H9 (cell line): ENCODE measurements at regions not wholly inside any gene's neighbourhood (a gene's known extent, or its start where the extent isn't known, plus 50 kb on each side); places are given as distances from the start of the nearest gene placed in this dataset.

Experiments
- DNase-seq: peaks from one replicate; pipeline ENCODE4 v3.0.0-alpha.2; 2017
- H2AFZ ChIP-seq: one replicate; pipeline ENCODE4 v1.6.1; 2013; ENCODE audit warnings: mild to moderate bottlenecking, low read length, control low read depth, moderate library complexity
- H2AK5ac ChIP-seq: 2 replicates; pipeline ENCODE4 v1.6.1; 2013; ENCODE audit warnings: low read length, control low read depth, mixed read lengths; ENCODE audit not compliant: insufficient read length
- H2BK120ac ChIP-seq: one replicate; pipeline ENCODE4 v1.6.1; 2013; ENCODE audit warnings: low read depth, mild to moderate bottlenecking, low read length, control low read depth, inconsistent platforms; ENCODE audit not compliant: poor library complexity, severe bottlenecking
- H2BK12ac ChIP-seq: 2 replicates; pipeline ENCODE4 v1.6.1; 2013; ENCODE audit warnings: low read length, control low read depth, mixed read lengths, low read depth; ENCODE audit not compliant: insufficient read length
- H2BK15ac ChIP-seq: 2 replicates; pipeline ENCODE4 v1.6.1; 2013; ENCODE audit warnings: low read depth, low read length, control low read depth
- H2BK20ac ChIP-seq: one replicate; pipeline ENCODE4 v1.6.1; 2013; ENCODE audit warnings: low read depth, mild to moderate bottlenecking, low read length, control low read depth, inconsistent platforms; ENCODE audit not compliant: poor library complexity, severe bottlenecking
- H2BK5ac ChIP-seq: 2 replicates; pipeline ENCODE4 v1.6.1; 2013; ENCODE audit warnings: low read length, control low read depth, mixed read lengths; ENCODE audit not compliant: insufficient read length
- H3K14ac ChIP-seq: 2 replicates; pipeline ENCODE4 v1.6.1; 2013; ENCODE audit warnings: low read length, control low read depth; ENCODE audit not compliant: insufficient read depth
- H3K18ac ChIP-seq: 2 replicates; pipeline ENCODE4 v1.6.1; 2013; ENCODE audit warnings: low read depth, mild to moderate bottlenecking, mixed read lengths, low read length, control low read depth; ENCODE audit not compliant: insufficient read length
- H3K23ac ChIP-seq: 2 replicates; pipeline ENCODE4 v1.6.1; 2013; ENCODE audit warnings: low read length, control low read depth, mixed read lengths, low read depth; ENCODE audit not compliant: insufficient read length
- H3K23me2 ChIP-seq: 2 replicates; pipeline ENCODE4 v1.6.1; 2013; ENCODE audit warnings: low read depth, mild to moderate bottlenecking, mixed read lengths, low read length, control low read depth; ENCODE audit not compliant: insufficient read length, poor library complexity, severe bottlenecking
- H3K27ac ChIP-seq: 2 replicates; pipeline ENCODE4 v1.5.1; 2013; ENCODE audit warnings: low read length, control low read depth, mixed read lengths, low read depth; ENCODE audit not compliant: insufficient read length
- H3K27me3 ChIP-seq: 2 replicates; pipeline ENCODE4 v1.6.1; 2013; ENCODE audit warnings: low read length, control low read depth, inconsistent platforms; ENCODE audit not compliant: insufficient read depth
- H3K4ac ChIP-seq: 2 replicates; pipeline ENCODE4 v1.6.1; 2013; ENCODE audit warnings: low read depth, mild to moderate bottlenecking, control low read depth, inconsistent platforms, low read length, moderate library complexity
- H3K4me1 ChIP-seq: 2 replicates; pipeline ENCODE4 v1.6.1; 2013; ENCODE audit warnings: low read length, control low read depth, inconsistent platforms; ENCODE audit not compliant: insufficient read depth
- H3K4me2 ChIP-seq: 2 replicates; pipeline ENCODE4 v1.6.1; 2013; ENCODE audit warnings: low read length, control low read depth, mixed read lengths; ENCODE audit not compliant: insufficient read length, insufficient read depth
- H3K56ac ChIP-seq: 2 replicates; pipeline ENCODE4 v1.6.1; 2013; ENCODE audit warnings: low read depth, mild to moderate bottlenecking, mixed read lengths, low read length, control low read depth; ENCODE audit not compliant: insufficient read length
- H3K79me1 ChIP-seq: 2 replicates; pipeline ENCODE4 v1.6.1; 2013; ENCODE audit warnings: low read depth, mild to moderate bottlenecking, moderate library complexity, low read length, control low read depth, inconsistent platforms; ENCODE audit not compliant: insufficient read depth, poor library complexity, severe bottlenecking
- H3K79me2 ChIP-seq: 2 replicates; pipeline ENCODE4 v1.6.1; 2013; ENCODE audit warnings: low read length, control low read depth, inconsistent platforms; ENCODE audit not compliant: insufficient read depth
- H3K9ac ChIP-seq: 2 replicates; pipeline ENCODE4 v1.6.1; 2013; ENCODE audit warnings: low read length, control low read depth, mixed read lengths; ENCODE audit not compliant: insufficient read length; ENCODE audit errors: extremely low read depth
- H3K9me3 ChIP-seq: one replicate; pipeline ENCODE4 v1.6.1; 2013; ENCODE audit warnings: low read depth, low read length, inconsistent platforms; ENCODE audit not compliant: control insufficient read depth
- H3T11ph ChIP-seq: one replicate; pipeline ENCODE4 v1.6.1; 2013; ENCODE audit warnings: mild to moderate bottlenecking, low read length, control low read depth, inconsistent platforms
- H4K20me1 ChIP-seq: one replicate; pipeline ENCODE4 v1.6.1; 2013; ENCODE audit not compliant: control insufficient read depth, insufficient read length, insufficient read depth
- H4K5ac ChIP-seq: 2 replicates; pipeline ENCODE4 v1.6.1; 2013; ENCODE audit warnings: low read depth, mild to moderate bottlenecking, mixed read lengths, low read length, control low read depth; ENCODE audit not compliant: insufficient read length
- H4K8ac ChIP-seq: replicated peaks from 2 replicates; pipeline ENCODE4 v1.6.1; 2013; ENCODE audit warnings: low read length, control low read depth, mixed read lengths, low read depth; ENCODE audit not compliant: insufficient read length
- H4K91ac ChIP-seq: 2 replicates; pipeline ENCODE4 v1.6.1; 2013; ENCODE audit warnings: low read depth, mild to moderate bottlenecking, moderate library complexity, mixed read lengths, low read length, control low read depth; ENCODE audit not compliant: insufficient read length
- H3K27ac Mint-ChIP-seq, 3 experiments: 2 replicates in 2 of 3; 3 replicates in 1 of 3; pipeline ENCODE4 v1.8.0; 2020 to 2021; ENCODE audit warnings: mixed read lengths in 3 of 3, mild to moderate bottlenecking in 1 of 3, moderate library complexity in 1 of 3
- H3K27me3 Mint-ChIP-seq: 2 replicates; pipeline ENCODE4 v1.8.0; 2021; ENCODE audit warnings: low read depth, mild to moderate bottlenecking, moderate library complexity, mixed read lengths
- H3K36me3 Mint-ChIP-seq, 3 experiments: 2 replicates in 2 of 3; 3 replicates in 1 of 3; pipeline ENCODE4 v1.8.0; 2020 to 2021; ENCODE audit warnings: low read depth in 3 of 3, mixed read lengths in 3 of 3; ENCODE audit not compliant: insufficient read depth in 1 of 3
- H3K4me1 Mint-ChIP-seq, 2 experiments: 2 replicates each; pipeline ENCODE4 v1.8.0; 2020; ENCODE audit warnings: mixed read lengths in 2 of 2
- H3K4me3 Mint-ChIP-seq, 2 experiments: 2 replicates in 1 of 2; 3 replicates in 1 of 2; pipeline ENCODE4 v1.8.0; 2020 to 2021; ENCODE audit warnings: mild to moderate bottlenecking in 2 of 2, mixed read lengths in 2 of 2, moderate library complexity in 1 of 2
- H3K9me3 Mint-ChIP-seq, 2 experiments: 2 replicates in 1 of 2; 3 replicates in 1 of 2; pipeline ENCODE4 v1.8.0; 2020; ENCODE audit warnings: mild to moderate bottlenecking in 2 of 2, mixed read lengths in 2 of 2, moderate library complexity in 1 of 2
- CTCF ChIP-seq: fragments of 200-600 bp; sonication (generic); conservative IDR thresholded peaks from 3 replicates; pipeline ENCODE4 v1.8.0; 2021; ENCODE audit warnings: antibody characterized with exemption, mild to moderate bottlenecking
- WGBS: extraction: QIAGEN DNeasy Blood & Tissue Kit; methylation state at CpG from one replicate; pipeline ENCODE4 v1.1.7; 2013; ENCODE audit warnings: missing lambda C conversion rate, low lambda C conversion rate, mixed read lengths; ENCODE audit not compliant: insufficient read length; ENCODE audit errors: extremely low coverage; 5-methylcytosine and 5-hydroxymethylcytosine counted together

- Mint-ChIP-seq H3K4me1 (no peaks in the 10 kb centered on the region), H3K9me3 (no peaks in the 10 kb centered on the region), H3K27ac (no peak overlapping the region; a peak in 1 of 7 replicates), H3K36me3 (peaks cover 0 to 3% (median 3%) of the 10 kb centered on the region in 3 experiments; a peak in 1 of 7 replicates), H3K27me3 (no peaks in the 10 kb centered on the region), H3K4me3 (no peak overlapping the region)
- no peak overlapping the region for H2BK20ac ChIP-seq
- no peak overlapping the region for H3T11ph ChIP-seq
- H3K23me2 ChIP-seq = no peaks in the 10 kb centered on the region
- no peak overlapping the region for H4K91ac ChIP-seq
- no peaks in the 10 kb centered on the region for H3K79me2 ChIP-seq
- H2AFZ ChIP-seq = no peak overlapping the region
- no peak overlapping the region for H2BK12ac ChIP-seq
- no peak overlapping the region for H3K4me2 ChIP-seq
- no peak overlapping the region for H3K23ac ChIP-seq
- H2BK120ac ChIP-seq = no peak overlapping the region
- no peak overlapping the region for H3K9ac ChIP-seq
- no peaks in the 10 kb centered on the region for H3K4me1 ChIP-seq
- no peak overlapping the region for H4K5ac ChIP-seq
- no peaks in the 10 kb centered on the region for H3K79me1 ChIP-seq
- no CpG with 5 or more reads among the region's 7 CpGs for WGBS
- no peak overlapping the region for H3K18ac ChIP-seq
- no peak for DNase-seq
- no peak overlapping the region for H2BK5ac ChIP-seq
- H3K9me3 ChIP-seq = no peaks in the 10 kb centered on the region
- H2AK5ac ChIP-seq = no peak overlapping the region
- H2BK15ac ChIP-seq = no peak overlapping the region
- no peaks in the 10 kb centered on the region for H3K27me3 ChIP-seq
- no peak overlapping the region for H3K14ac ChIP-seq
- H4K20me1 ChIP-seq = no peaks in the 10 kb centered on the region
- no peak overlapping the region for H4K8ac ChIP-seq
- H3K56ac ChIP-seq = no peak overlapping the region
- H3K4ac ChIP-seq = no peak overlapping the region
- no peak overlapping the region for H3K27ac ChIP-seq
- no peak for TF ChIP-seq CTCF
Observed at GRCh38 chr3:191563722-191564121, 102.8 kb downstream of the PYDC2 start.
